ENCODE measurements at regions not wholly inside any gene's neighbourhood (a gene's known extent, or its start where the extent isn't known, plus 50 kb on each side); places are given as distances from the start of the nearest gene placed in this dataset.

- no peak for TF ChIP-seq EZH2 (IDR thresholded peaks at IDR 0.05)
- no peak for TF ChIP-seq POLR2AphosphoS5 (IDR thresholded peaks at IDR 0.05; ENCODE audit: borderline replicate concordance, low read depth, low read length)
Measured at GRCh38 chr2:139720056-139720455, 939.9 kb upstream of the NXPH2 start.
